Upper lobe of left lung (tissue), 6 donors: ENCODE measurements at regions not wholly inside any gene's neighbourhood (a gene's known extent, or its start where the extent isn't known, plus 50 kb on each side); places are given as distances from the start of the nearest gene placed in this dataset.
A peak's percentile ranks its signal among the peaks of the same experiment; 100 is the strongest.

Experiments used
- ATAC-seq, 2 donors: fragments of 200-7000 bp; cut with Tn5 transposase; one replicate each; pipeline ENCODE4 v1.9.1; 2022; ENCODE audit warnings: mild to moderate bottlenecking in 2 of 2, moderate library complexity in 2 of 2; ENCODE audit not compliant: low FRiP score in 2 of 2
- DNase-seq, 2 donors: peaks; one replicate each; pipeline ENCODE4 v3.0.0-alpha.2; 2019 to 2020
- H3K27ac ChIP-seq, 4 donors: fragments of 200-600 bp; sonication (generic); one replicate each; pipeline ENCODE4 v1.5.1; 2016 to 2019
- H3K27me3 ChIP-seq, 4 donors: fragments of 200-600 bp; sonication (generic); one replicate each; pipeline ENCODE4 v1.5.1; 2017 to 2019
- H3K36me3 ChIP-seq, 4 donors: fragments of 200-600 bp; sonication (generic); one replicate each; pipeline ENCODE4 v1.5.1; 2016 to 2019
- H3K4me1 ChIP-seq, 4 donors: fragments of 200-600 bp; sonication (generic); one replicate each; pipeline ENCODE4 v1.5.1; 2018 to 2019
- H3K4me3 ChIP-seq, 4 donors: fragments of 200-600 bp; sonication (generic); one replicate each; pipeline ENCODE4 v1.5.1; 2017 to 2019; ENCODE audit warnings: mild to moderate bottlenecking in 2 of 4, moderate library complexity in 1 of 4
- H3K9me3 ChIP-seq, 4 donors: fragments of 200-600 bp; sonication (generic); one replicate each; pipeline ENCODE4 v1.5.1; 2018 to 2019
- CTCF ChIP-seq, 6 experiments: fragments of 450-650 bp in 4 of 6; fragments of 200-600 bp in 2 of 6; sonication (generic) in 2 of 6; IDR thresholded peaks; one replicate each; pipeline ENCODE4 v1.5.1; 2016 to 2019; ENCODE audit warnings: antibody characterized with exemption in 6 of 6
- EP300 ChIP-seq, 4 donors: sonication (generic); formaldehyde crosslinking; IDR thresholded peaks; one replicate each; pipeline ENCODE4 v1.5.1; 2017; ENCODE audit warnings: antibody characterized with exemption in 4 of 4, control low read depth in 2 of 4
- POLR2A ChIP-seq, 4 donors: fragments of 450-650 bp; IDR thresholded peaks; one replicate each; pipeline ENCODE4 v1.5.1; 2016 to 2017; ENCODE audit warnings: antibody characterized with exemption in 4 of 4, mild to moderate bottlenecking in 2 of 4
- POLR2AphosphoS5 ChIP-seq, 2 donors: sonication (generic); formaldehyde crosslinking; IDR thresholded peaks; one replicate each; pipeline ENCODE4 v1.5.1; 2017; ENCODE audit warnings: antibody characterized with exemption in 2 of 2
- WGBS, 2 donors: methylation state at CpG; one replicate each; pipeline ENCODE4 v1.1.5; 2017 to 2018; 5-methylcytosine and 5-hydroxymethylcytosine counted together
- donor health status: DM: no; HTN: no; CAD: no; lungs with moderate emphysema.
- donor health status: DM: no; HTN: yes; CAD: no; lungs with severe emphysema.

DNA sequence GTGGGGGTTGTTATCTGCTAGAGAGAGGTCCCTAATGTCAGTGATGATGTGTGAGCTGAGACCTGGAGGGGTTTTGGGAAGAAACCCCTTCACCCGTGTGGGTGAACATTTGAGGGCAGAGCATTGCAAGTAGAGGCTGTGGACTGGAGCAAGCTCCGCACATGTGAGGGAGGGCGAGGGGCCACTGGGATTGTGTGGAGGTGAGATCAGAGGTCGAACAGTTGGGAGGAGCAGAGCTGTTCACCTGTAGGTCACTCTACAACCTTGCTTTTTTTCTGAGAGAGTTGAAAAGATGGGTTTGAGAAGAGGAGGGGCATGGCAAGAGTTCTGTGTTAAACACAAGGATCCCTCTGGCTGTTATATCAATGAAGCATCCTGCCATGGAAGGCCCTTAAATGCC is 480.4 kb upstream of the ZNF608 start:
- TF ChIP-seq CTCF (IDR thresholded peaks at IDR 0.05): no peak
- TF ChIP-seq POLR2A (IDR thresholded peaks at IDR 0.05): no peak
- TF ChIP-seq EP300 (IDR thresholded peaks at IDR 0.05): no peak
- TF ChIP-seq POLR2AphosphoS5 (IDR thresholded peaks at IDR 0.05): no peak

GRCh38 chr5:125227333-125228095 is 481.1 kb upstream of the ZNF608 start:
- Histone ChIP-seq H3K9me3 (no peaks in the 10 kb centered on the region), H3K4me3 (no peak overlapping the region), H3K27ac (no peak overlapping the region), H3K4me1 (no peaks in the 10 kb centered on the region), H3K27me3 (no peaks in the 10 kb centered on the region), H3K36me3 (no peaks in the 10 kb centered on the region)
- ATAC-seq (no peak), DNase-seq (no peak)
- WGBS, 2 donors: 89 to 94% methylated on average over 7 of the region's 7 CpGs
- peak in 1 of 6 experiments; percentile 17 for TF ChIP-seq CTCF (IDR thresholded peaks at IDR 0.05)
- TF ChIP-seq POLR2AphosphoS5 (IDR thresholded peaks at IDR 0.05): no peak
- TF ChIP-seq EP300 (IDR thresholded peaks at IDR 0.05): no peak

More for the DNA sequence above, 480.4 kb upstream of the ZNF608 start:
- Histone ChIP-seq H3K36me3 (no peaks in the 10 kb centered on the region), H3K27ac (no peak overlapping the region), H3K9me3 (no peaks in the 10 kb centered on the region), H3K4me1 (no peaks in the 10 kb centered on the region), H3K27me3 (no peaks in the 10 kb centered on the region), H3K4me3 (no peak overlapping the region)
- ATAC-seq: no peak
- 90 to 92% methylated on average over 4 of the region's 4 CpGs for WGBS, 2 donors
- no peak for DNase-seq

- 60 to 63% methylated on average over 4 of the region's 4 CpGs for WGBS, 2 donors
- H3K27ac ChIP-seq: no peak overlapping the region
- no peaks in the 10 kb centered on the region for H3K27me3 ChIP-seq
- DNase-seq: no peak
- H3K4me1 ChIP-seq: no peaks in the 10 kb centered on the region
- TF ChIP-seq POLR2AphosphoS5 (IDR thresholded peaks at IDR 0.05): no peak
- TF ChIP-seq EP300 (IDR thresholded peaks at IDR 0.05): no peak
- TF ChIP-seq POLR2A (IDR thresholded peaks at IDR 0.05): no peak
- no peak for TF ChIP-seq CTCF (IDR thresholded peaks at IDR 0.05)
- H3K9me3 ChIP-seq: no peaks in the 10 kb centered on the region
- no peak overlapping the region for H3K4me3 ChIP-seq
- no peaks in the 10 kb centered on the region for H3K36me3 ChIP-seq
- no peak for ATAC-seq
Observed at GRCh38 chr5:125228363-125229070, 482.1 kb upstream of the ZNF608 start.

DNA sequence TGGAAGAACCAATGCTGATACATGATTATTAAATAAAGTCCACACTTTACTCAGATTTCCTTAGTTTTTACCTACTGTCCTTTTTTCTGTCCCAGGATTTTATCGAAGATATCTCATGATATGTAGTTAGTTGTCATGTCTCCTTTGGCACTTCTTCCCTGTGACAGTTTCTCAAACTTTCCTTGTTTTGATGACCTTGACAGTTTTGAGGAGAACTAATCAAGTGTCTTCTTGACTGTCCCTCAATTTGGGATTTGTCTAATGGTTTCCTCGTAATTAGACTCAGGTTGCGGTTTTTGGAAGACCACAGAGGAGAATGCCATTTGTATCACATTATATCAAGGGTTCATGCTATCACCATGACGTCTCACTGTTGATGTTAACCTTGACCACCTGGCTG is 483.1 kb upstream of the ZNF608 start:
- no peak overlapping the region for H3K27ac ChIP-seq
- no peaks in the 10 kb centered on the region for H3K9me3 ChIP-seq
- 92 to 98% methylated on average over 4 of the region's 4 CpGs for WGBS, 2 donors
- H3K4me3 ChIP-seq: no peak overlapping the region
- TF ChIP-seq POLR2AphosphoS5 (IDR thresholded peaks at IDR 0.05) (no peak), EP300 (IDR thresholded peaks at IDR 0.05) (no peak), CTCF (IDR thresholded peaks at IDR 0.05) (no peak), POLR2A (IDR thresholded peaks at IDR 0.05) (no peak)
- no peaks in the 10 kb centered on the region for H3K27me3 ChIP-seq
- no peaks in the 10 kb centered on the region for H3K36me3 ChIP-seq
- DNase-seq (no peak), ATAC-seq (no peak)
- no peaks in the 10 kb centered on the region for H3K4me1 ChIP-seq
